GM12865 (cell line): ENCODE measurements at regions not wholly inside any gene's neighbourhood (a gene's known extent, or its start where the extent isn't known, plus 50 kb on each side); places are given as distances from the start of the nearest gene placed in this dataset.

Experiments used
- DNase-seq: peaks from one replicate; pipeline ENCODE4 v3.0.0; 2010; ENCODE audit warnings: low read depth
- H3K4me3 ChIP-seq: 2 replicates; pipeline ENCODE4 v1.5.1; 2011; ENCODE audit warnings: mild to moderate bottlenecking, low read depth, low read length, control low read depth
- TF ChIP-seq, protein P1 (sequence below): IDR thresholded peaks from 2 replicates; pipeline ENCODE4 v1.5.1; 2011; ENCODE audit warnings: low read length, control low read depth, low read depth, inconsistent platforms; ENCODE audit not compliant: insufficient read depth; ENCODE audit errors: missing control alignments

DNA sequence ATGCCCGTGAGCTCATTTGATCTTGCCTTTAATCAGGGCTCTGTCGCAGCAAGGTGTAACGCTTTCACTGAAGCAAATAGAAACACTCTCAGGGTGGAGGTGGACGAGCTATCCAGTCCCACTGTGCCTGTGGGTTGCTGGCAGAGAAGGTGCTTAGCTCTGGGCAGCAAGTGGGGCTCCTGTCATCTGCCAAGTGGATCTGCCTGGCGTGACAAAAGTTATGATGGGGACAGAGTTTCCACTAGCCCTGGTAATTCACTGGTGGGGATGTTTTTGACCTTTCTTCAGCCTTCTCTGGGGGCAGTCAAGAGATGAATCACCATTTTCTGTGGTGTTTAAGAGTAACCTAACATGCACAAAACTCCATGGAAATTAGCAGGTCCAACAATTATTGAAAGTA, 71.3 kb upstream of the EDEM3 start:
- TF ChIP-seq, protein P1, sequence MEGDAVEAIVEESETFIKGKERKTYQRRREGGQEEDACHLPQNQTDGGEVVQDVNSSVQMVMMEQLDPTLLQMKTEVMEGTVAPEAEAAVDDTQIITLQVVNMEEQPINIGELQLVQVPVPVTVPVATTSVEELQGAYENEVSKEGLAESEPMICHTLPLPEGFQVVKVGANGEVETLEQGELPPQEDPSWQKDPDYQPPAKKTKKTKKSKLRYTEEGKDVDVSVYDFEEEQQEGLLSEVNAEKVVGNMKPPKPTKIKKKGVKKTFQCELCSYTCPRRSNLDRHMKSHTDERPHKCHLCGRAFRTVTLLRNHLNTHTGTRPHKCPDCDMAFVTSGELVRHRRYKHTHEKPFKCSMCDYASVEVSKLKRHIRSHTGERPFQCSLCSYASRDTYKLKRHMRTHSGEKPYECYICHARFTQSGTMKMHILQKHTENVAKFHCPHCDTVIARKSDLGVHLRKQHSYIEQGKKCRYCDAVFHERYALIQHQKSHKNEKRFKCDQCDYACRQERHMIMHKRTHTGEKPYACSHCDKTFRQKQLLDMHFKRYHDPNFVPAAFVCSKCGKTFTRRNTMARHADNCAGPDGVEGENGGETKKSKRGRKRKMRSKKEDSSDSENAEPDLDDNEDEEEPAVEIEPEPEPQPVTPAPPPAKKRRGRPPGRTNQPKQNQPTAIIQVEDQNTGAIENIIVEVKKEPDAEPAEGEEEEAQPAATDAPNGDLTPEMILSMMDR = no peak
- H3K4me3 ChIP-seq = no peak overlapping the region
- DNase-seq = peak; percentile 53

DNA sequence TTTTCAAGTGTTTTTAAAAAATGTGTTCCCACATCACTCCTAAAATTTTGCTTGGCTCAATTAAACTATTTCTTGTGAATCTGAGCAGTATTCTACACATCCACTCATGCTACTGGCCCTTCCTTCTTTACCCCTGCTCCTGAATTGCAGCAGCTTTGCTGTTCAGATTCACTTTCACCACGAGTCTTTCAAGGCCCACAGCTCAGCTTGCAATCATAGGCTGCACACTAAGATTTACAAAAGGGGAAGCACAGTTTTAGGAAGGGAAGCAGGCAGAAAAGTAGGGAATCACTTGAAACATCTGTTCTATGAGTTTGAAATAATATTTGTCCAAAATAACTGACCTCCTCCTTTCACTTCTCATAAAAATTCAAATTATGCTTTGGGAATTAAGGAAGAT, 70.9 kb upstream of the EDEM3 start:
- DNase-seq = peak; percentile 55
- no peak overlapping the region for H3K4me3 ChIP-seq
- TF ChIP-seq, protein P1 = no peak

GRCh38 chr1:184824691-184825323, 70.1 kb upstream of the EDEM3 start:
- peak; percentile 38 for DNase-seq

DNA sequence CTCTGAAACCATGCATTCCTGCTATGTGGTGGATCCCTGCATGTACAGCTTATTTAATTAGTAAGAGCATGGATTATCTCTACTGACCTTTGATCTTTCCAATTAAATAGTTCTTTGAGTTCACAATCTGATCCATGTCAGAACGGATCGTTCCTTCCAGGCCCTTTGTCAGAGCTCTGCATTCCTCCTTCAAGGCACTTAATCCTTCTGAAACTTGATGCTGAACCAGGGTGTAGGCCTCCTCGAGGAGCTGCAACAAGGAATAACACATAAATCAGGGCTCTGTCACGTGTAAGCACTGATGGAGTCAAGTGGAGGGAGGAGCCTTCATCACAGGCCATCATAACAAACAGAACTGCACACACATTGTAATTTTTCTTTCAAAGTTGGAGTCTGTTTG, 68.4 kb upstream of the EDEM3 start:
- no peak overlapping the region for H3K4me3 ChIP-seq
- DNase-seq = no peak
- TF ChIP-seq, protein P1 = no peak

More at GRCh38 chr1:184824691-184825323, 70.1 kb upstream of the EDEM3 start:
- TF ChIP-seq, protein P1 = no peak
- no peak overlapping the region for H3K4me3 ChIP-seq

GRCh38 chr1:184822267-184822666, 67.6 kb upstream of the EDEM3 start:
- DNase-seq = peak; percentile 40
- TF ChIP-seq, protein P1 = no peak
- no peak overlapping the region for H3K4me3 ChIP-seq

DNA sequence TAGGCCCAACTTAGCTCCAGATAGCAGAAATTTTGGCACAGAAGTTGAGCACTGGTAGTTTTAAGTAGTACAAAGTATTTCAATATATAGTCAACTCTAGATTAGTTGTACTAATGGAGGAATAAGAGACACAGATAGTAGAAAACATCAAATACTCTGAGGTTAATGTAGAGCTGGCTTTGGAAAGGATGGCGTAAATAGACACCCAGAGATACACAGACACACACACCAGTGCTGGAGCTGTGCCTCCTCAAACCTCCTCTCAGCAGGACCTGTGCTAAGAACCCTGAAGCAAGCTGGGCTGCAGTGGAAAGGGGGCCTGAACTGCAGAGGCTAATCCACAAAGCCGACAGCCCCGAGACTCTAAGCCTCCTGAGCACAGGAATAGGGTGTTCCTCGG, 67.0 kb upstream of the EDEM3 start:
- no peak for DNase-seq
- TF ChIP-seq, protein P1 = no peak
- H3K4me3 ChIP-seq = no peak overlapping the region

DNA sequence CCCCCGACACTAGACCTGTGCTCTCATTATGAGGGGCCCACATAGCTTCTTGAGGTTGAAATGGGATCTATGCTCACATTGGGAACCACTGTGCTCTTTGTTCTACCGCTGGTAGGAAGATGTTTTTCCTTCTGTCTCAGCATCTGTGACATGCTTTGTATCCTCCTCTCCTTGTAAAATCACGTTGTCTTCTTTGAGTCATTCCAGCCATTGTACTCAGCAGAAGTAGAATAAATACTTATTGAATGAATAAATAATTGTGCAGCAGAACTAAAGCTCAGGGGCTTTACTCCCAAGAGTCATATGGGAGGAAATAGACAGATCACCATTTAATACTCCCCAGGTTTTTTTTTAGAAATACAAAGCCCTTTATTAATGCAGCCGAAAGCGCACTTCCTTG, 66.3 kb upstream of the EDEM3 start:
- no peak for DNase-seq
- H3K4me3 ChIP-seq = no peak overlapping the region
- TF ChIP-seq, protein P1 = no peak
